CD4-positive, alpha-beta T cell treated with Interleukin-1 beta for 1 hour (primary cell): ENCODE measurements at regions not wholly inside any gene's neighbourhood (a gene's known extent, or its start where the extent isn't known, plus 50 kb on each side); places are given as distances from the start of the nearest gene placed in this dataset.

Source experiments
- DNase-seq, 2 donors: peaks; one replicate each; pipeline ENCODE4 v3.0.0-alpha.2; 2020 to 2022

- no peak for DNase-seq
Measured at GRCh38 chr17:79364315-79365094, 246.3 kb downstream of the RBFOX3 start.

DNA sequence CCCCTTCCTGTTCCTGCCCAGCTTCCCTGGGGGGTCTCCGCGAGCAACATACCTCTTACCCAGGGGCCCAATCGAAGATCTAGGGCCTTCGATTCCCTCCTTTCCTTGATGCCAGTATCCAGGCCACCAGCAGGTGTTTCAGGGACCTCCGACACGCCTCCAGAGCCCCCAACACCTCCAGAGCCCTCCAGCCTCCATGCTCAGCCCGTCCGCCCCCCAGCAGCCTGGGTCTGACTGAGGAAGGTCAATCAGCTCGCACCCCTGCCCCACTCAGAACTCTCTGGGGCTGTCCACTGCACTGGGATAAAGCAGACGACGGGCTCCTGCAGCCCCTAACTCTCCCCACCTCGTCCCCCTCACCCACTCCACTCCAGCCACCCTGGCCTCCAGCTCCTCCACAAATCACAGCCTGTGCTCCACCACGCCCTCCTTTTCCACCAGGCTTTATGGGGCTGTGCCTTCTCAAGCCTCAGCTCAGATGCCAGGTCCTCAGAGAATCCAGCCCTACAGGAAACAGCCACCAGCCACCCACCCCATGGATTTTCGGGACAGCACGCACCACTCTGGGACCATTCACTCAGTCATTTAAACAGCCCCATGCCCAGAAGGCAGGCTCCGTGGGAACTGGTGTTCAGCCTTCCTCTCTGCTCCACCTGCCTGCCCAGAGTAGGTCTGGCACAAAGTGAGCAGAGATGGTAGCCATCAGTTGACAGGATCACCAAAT is 247.1 kb downstream of the RBFOX3 start:
- no peak for DNase-seq

DNA sequence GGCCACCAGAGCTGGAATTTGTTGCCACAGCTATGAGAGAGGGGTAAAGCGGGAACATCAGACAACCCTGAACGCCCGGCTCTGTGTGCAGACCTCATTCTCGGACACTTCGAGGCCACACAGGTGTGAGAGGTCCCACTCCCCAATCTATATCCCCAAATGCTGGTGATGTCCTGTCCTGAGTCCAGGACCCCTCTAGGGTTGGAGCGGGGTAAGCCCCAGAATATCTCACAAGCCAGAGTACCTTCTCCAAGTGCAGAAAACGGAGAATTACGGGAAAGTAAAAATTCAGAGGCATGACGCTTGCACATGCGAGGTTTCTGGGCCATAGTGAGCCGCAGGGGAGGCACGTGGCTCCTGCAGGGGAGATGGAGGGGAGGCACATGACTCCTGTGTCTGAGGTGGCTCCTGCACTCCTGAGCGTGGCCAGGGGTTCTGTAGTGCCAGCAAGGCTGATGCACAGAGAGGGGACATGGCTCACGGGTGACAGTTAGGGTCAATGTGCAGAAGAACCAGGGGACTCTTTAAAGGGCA is 248.0 kb downstream of the RBFOX3 start:
- no peak for DNase-seq

DNA sequence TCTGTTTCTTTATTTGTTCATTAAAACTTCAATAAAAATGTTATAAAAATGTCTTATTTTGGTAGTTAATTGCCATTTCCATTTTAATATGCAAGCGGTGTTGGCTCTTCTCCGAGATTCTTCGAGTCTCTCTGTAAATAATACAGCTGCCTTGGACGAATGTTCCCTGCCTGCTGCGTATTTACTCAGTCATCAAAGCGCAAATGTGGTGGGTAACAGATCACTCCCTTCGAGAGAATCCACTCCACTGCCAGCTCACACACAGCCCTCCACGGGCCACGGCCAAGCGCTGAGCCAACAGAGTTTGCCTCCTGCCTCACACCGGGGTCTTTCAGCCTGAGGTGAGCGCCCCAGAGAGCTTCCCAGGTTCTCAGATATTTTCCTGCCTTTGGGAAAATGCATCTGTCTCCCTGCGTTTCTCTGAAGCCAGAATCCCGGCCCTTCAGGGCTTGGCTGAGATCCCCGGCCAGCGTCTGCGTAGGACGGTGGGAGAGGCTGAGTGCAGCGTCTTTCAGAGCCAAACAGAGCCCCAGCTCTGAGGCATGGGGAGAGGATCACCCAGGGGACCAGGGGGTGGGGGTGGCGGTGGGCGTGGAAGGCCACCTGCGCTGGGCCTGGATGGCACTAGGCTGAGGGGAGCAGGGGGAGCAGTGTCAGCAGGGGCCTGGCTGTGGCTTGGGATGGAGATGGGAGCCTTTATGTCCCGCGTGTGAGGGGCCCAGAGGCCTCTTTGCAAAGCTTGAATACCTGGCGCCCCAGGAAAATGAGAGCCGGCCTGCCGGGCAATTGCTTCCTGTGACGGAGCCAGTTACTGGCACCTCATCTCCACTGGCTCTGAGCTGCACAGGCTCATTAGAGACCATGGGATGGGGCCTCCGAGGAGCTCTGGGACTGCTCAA is 248.7 kb downstream of the RBFOX3 start:
- no peak for DNase-seq

- DNase-seq, result no peak
Measured at GRCh38 chr17:79361221-79361734, 249.6 kb downstream of the RBFOX3 start.

- DNase-seq, result no peak
Measured at GRCh38 chr17:79360196-79360595, 250.7 kb downstream of the RBFOX3 start.

DNA sequence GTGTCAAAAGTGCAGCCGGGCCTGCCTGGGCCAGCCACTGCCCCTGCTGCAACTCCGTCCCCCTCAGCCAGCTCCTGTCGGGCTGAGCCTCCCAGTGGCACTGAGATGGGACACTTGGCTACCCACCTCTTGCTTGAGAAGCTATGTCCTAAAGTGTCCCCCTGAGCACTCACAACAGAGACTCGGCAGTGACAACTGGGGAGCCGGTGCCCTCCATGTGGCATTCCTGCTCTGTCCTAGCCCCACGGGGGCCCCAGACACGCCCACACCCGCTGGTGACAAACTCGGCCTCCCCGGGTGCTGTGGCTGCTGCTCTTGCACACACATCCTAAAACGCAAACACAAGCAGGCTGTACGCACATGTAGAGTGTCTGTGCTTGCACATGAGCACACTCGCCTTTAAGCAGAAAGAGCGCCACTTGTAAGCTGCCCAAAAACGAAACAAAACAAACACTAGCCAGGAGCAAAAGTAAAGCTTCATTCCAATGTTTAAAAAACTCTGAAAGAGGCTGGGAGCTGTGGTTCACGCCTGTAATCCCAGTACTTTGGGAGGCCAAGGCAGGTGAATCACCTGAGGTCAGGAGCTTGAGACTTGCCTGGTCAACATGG is 253.9 kb downstream of the RBFOX3 start:
- no peak for DNase-seq

GRCh38 chr17:79355165-79355564 is 255.7 kb downstream of the RBFOX3 start:
- DNase-seq, result no peak

DNA sequence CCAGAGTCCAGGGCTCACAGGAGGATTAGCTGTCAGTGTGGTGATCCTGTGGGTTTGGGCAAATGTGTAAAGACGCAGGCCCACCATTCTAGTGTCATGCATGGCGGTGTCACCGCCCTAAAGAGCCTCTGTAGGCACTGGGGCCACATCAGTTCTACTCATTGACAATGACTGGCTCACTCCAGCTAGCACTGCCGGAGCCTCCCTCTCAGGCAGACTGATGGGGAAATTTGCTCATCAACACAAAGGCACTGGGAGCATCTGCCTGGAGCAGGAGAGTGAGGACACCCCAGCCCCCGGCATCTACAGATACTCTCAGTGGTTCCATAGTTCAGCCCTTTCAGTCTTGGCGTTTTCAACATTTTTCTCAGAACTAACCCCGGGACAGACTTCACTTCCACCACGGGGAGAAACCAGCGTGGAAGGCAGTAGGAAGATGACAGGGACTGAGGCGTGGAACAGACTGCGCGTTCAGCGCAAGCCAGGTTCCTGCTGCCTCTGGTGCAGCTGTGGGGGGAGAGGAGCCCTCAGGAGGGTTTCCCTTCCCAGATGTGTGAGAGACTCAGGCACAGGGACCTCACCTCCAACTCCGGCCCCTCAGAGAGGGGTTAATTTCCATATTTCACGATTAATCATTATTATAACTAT is 256.6 kb downstream of the RBFOX3 start:
- DNase-seq, result no peak

GRCh38 chr17:79353548-79353947 is 257.3 kb downstream of the RBFOX3 start:
- no peak for DNase-seq

DNA sequence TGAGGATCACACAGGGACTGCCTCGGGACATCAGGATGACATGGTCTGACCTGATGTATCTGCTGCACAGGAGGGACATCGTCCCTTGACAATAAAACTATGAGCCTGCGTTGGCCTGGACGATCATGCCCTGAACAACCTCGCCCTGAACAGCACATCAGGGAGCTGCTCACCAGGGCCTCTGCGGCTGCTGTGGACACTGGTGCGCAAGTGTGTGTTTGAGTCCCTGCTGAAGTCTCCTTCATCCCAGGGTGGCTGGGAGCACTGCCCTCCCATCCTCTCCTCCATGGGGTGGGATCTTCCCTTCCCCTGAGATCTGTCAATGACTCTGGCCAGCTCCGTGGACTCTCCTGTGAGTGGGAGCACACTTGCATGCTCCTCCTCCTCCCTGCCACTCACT is 257.8 kb downstream of the RBFOX3 start:
- DNase-seq, result no peak

DNA sequence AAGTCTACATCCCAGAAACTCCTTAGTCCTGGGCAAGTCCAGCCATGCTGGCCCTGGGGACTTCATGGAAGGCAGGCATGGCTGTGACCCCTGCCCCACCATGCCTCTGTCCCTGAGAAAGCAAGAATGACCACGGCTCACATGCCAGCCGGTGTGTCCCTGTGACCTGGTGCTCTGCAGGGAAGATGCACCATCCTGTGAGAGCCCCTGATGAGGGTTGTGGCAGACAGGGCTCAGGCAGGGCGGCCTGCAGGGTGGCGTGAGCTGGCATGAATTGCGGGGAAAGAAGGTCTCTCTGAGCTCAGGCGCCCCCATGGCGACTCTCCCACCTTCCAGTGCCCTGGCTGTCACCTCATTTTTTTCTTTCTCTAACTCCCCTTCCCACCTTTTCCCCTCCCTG is 260.3 kb downstream of the RBFOX3 start:
- no peak for DNase-seq

GRCh38 chr17:79349506-79350400 is 261.1 kb downstream of the RBFOX3 start:
- DNase-seq, result no peak

- DNase-seq, result no peak
Measured at GRCh38 chr17:79342376-79342775, 267.8 kb downstream of the ENGASE start.

GRCh38 chr17:79341816-79342215 is 267.2 kb downstream of the ENGASE start:
- DNase-seq, result no peak

DNA sequence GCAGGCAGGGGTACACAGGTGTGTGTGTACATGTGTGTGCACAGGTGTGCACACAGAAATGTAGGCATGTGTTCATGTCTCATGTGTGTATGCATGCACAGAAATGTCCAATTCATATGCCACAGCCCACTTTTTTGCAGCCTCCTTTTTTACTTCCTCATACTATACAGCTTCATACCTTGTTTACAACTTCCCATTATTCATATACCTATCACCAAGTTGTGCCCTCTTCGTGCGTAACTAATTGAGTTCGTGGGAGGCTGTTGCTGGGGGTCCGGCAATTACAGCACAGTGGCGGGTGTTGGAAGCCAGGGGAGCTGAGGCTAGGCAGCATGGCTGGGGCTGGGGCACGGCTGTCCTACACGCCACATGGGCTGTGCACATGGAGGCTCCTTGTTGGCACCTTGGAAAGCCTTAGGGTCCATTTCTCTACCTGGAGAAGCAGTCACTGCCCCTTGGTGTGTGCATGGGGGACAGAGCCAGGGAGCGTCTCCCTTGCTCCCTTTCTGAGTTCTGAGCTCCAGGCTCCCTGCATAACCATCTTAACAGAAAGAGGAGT is 266.7 kb downstream of the ENGASE start:
- DNase-seq, result no peak

- peak in 1 of 2 donors; percentile 28 for DNase-seq
Measured at GRCh38 chr17:79340333-79341221, 266.0 kb downstream of the ENGASE start.

DNA sequence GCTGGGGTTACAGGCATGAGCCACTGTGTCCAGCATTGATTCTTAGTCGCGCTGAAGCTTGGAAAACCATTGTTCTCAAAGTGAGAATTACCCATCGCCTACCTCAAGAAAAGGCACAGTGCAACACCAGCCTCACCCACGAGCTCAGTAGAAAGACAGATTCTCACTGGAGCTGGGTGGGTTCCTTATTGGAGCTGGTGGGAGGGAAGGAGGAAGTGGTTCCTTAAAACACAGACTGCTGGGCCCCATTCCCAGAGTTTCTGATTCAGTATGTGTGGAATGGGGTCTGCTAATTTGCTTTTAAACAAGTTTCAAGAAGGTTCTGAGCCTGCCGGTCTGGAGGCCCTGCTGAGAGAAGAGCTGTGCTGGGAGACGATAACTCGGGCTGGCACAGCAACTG is 264.7 kb downstream of the ENGASE start:
- no peak for DNase-seq

DNA sequence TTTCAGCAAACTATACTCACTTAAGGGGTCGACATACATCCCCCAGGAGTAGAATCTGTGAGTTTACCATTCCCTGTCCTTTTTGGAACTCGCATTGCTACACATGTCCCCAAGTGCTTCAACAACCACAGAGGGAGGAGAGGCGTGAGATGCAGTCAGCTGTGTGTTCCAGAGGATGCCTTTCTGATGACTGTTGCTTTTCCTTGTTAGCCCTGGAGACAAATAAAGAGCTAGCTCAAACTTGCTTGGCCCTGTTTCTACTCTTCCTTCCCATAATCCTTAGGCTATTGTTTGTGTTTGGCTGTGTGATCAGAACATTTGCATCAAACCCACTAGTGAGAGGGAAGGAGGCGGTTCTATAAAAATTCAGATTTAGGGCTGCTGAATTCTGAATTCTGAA is 264.0 kb downstream of the ENGASE start:
- no peak for DNase-seq
